Endothelial cell of umbilical vein (primary cell): ENCODE measurements at regions not wholly inside any gene's neighbourhood (a gene's known extent, or its start where the extent isn't known, plus 50 kb on each side); places are given as distances from the start of the nearest gene placed in this dataset.

Source experiments
- POLR2A ChIP-seq: IDR thresholded peaks from 2 replicates; pipeline ENCODE4 v1.6.1; 2012; ENCODE audit warnings: low read depth, mild to moderate bottlenecking, control low read depth, low read length
- TF ChIP-seq, protein P1 (sequence below), 2 donors: IDR thresholded peaks; 1 replicate in 1 of 2; 2 replicates in 1 of 2; pipeline ENCODE4 v1.5.1; 2011; ENCODE audit warnings: low read length in 2 of 2, mild to moderate bottlenecking in 2 of 2, moderate library complexity in 2 of 2, control low read depth in 1 of 2, inconsistent platforms in 1 of 2, low read depth in 1 of 2; ENCODE audit not compliant: insufficient read depth in 1 of 2; ENCODE audit errors: extremely low read depth in 1 of 2

DNA sequence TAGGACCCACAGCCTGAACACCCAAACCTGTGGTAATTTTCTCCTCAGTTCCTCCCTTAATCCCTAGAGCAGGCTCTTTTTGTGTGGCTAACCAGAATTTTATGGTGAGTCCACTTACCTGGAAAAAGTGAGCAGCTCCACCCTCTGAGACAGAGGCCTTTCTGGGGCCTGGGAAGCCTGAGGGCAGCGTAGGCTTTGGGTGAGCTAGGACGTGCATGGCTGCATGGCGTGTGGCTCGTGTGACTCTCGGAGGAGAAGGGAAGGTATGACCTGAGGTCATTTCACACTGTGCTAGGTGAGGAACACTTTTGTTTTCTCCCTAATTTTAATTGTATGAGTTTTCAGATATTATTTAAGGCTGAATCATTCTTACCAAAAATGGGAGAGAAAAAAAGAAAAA, 73.5 kb upstream of the DYNAP start:
- TF ChIP-seq, protein P1, sequence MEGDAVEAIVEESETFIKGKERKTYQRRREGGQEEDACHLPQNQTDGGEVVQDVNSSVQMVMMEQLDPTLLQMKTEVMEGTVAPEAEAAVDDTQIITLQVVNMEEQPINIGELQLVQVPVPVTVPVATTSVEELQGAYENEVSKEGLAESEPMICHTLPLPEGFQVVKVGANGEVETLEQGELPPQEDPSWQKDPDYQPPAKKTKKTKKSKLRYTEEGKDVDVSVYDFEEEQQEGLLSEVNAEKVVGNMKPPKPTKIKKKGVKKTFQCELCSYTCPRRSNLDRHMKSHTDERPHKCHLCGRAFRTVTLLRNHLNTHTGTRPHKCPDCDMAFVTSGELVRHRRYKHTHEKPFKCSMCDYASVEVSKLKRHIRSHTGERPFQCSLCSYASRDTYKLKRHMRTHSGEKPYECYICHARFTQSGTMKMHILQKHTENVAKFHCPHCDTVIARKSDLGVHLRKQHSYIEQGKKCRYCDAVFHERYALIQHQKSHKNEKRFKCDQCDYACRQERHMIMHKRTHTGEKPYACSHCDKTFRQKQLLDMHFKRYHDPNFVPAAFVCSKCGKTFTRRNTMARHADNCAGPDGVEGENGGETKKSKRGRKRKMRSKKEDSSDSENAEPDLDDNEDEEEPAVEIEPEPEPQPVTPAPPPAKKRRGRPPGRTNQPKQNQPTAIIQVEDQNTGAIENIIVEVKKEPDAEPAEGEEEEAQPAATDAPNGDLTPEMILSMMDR (IDR thresholded peaks at IDR 0.05; ENCODE audit: extremely low read depth in 1 of 2, insufficient read depth in 1 of 2, low read depth in 1 of 2, low read length in 2 of 2) = no peak
- no peak for TF ChIP-seq POLR2A
